ENCODE measurements at regions not wholly inside any gene's neighbourhood (a gene's known extent, or its start where the extent isn't known, plus 50 kb on each side); places are given as distances from the start of the nearest gene placed in this dataset.

- H3K4me3 ChIP-seq (ENCODE audit: low read depth, low read length) = no peak overlapping the region
- peak; percentile 36 for TF ChIP-seq CTCF (IDR thresholded peaks at IDR 0.05; ENCODE audit: insufficient read depth, low read depth, low read length, missing control alignments)
- DNase-seq (ENCODE audit: low read depth) = peak; percentile 1
Observed at GRCh38 chrX:100512471-100512870, 72.3 kb upstream of the TNMD start.

GRCh38 chrX:100494646-100495370 is 84.7 kb upstream of the PCDH19 start:
- no peak for DNase-seq (ENCODE audit: low read depth)
- TF ChIP-seq CTCF (IDR thresholded peaks at IDR 0.05; ENCODE audit: insufficient read depth, low read depth, low read length, missing control alignments) = no peak
- no peak overlapping the region for H3K4me3 ChIP-seq (ENCODE audit: low read depth, low read length)

- no peak for TF ChIP-seq CTCF (IDR thresholded peaks at IDR 0.05; ENCODE audit: insufficient read depth, low read depth, low read length, missing control alignments)
- no peak for DNase-seq (ENCODE audit: low read depth)
- H3K4me3 ChIP-seq (ENCODE audit: low read depth, low read length) = no peak overlapping the region
Observed at GRCh38 chrX:100491174-100491573, 81.1 kb upstream of the PCDH19 start.

GRCh38 chrX:100487795-100488194 is 77.7 kb upstream of the PCDH19 start:
- H3K4me3 ChIP-seq (ENCODE audit: low read depth, low read length) = no peak overlapping the region
- TF ChIP-seq CTCF (IDR thresholded peaks at IDR 0.05; ENCODE audit: insufficient read depth, low read depth, low read length, missing control alignments) = no peak
- DNase-seq (ENCODE audit: low read depth) = no peak

GRCh38 chrX:100484971-100485370 is 74.9 kb upstream of the PCDH19 start:
- TF ChIP-seq CTCF (IDR thresholded peaks at IDR 0.05; ENCODE audit: insufficient read depth, low read depth, low read length, missing control alignments) = no peak
- H3K4me3 ChIP-seq (ENCODE audit: low read depth, low read length) = no peak overlapping the region
- DNase-seq (ENCODE audit: low read depth) = no peak

GRCh38 chrX:100479329-100479728 is 69.3 kb upstream of the PCDH19 start:
- DNase-seq (ENCODE audit: low read depth) = no peak
- H3K4me3 ChIP-seq (ENCODE audit: low read depth, low read length) = no peak overlapping the region
- TF ChIP-seq CTCF (IDR thresholded peaks at IDR 0.05; ENCODE audit: insufficient read depth, low read depth, low read length, missing control alignments) = no peak

Data from GM12865 (cell line).